C1 segment of cervical spinal cord (tissue), 14 donors: ENCODE measurements at regions not wholly inside any gene's neighbourhood (a gene's known extent, or its start where the extent isn't known, plus 50 kb on each side); places are given as distances from the start of the nearest gene placed in this dataset.

Experiments
- DNase-seq, 14 donors: peaks; one replicate each; lab custom pipeline; 2025; lab: John Stamatoyannopoulos, UW

DNA sequence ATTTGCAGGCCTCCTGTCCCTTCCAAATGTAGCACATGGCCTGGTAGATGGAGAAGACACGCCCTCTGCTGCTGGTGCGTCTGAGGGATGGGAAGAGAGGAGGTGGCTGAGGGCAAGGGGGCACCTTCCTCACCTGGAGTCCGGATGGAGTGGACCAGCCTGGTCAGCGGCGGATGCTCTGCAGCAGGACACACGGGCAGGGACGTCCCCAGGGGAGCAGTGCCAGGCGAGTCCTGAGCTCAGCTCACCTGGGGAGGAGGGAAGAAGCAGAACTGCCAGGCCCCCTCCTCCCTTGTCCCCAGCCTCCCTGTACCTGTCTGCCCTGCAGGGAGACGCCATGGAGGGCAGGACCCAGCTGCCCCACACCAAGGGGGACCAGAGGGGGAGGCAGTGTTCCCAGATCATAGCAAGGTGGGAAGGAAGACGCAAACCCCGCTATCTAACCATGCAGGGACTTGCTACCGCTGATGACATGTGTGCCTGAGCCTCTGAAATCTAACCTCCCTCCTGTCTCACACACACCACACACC, 1495.9 kb downstream of the BRD1 start:
- no peak for DNase-seq

DNA sequence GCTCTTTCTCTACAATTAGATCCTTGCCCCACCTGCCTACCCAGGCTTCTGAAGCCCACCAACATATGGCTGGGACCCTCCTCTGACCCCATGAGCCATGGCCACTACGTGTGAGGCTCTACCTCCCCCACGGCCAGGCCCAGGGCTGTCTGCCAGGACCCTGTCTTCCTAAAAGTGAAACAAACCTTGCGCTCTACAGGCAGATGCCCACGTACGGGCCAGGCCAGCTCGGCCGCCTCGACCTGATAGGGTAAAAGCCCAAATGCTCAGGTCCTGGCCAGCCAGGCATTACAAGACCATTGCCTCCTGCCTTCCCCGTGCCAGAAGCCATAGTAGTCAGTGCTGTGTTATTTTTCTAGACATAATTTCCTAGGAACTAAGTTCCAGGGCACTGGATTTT, 1496.4 kb downstream of the BRD1 start:
- no peak for DNase-seq

DNA sequence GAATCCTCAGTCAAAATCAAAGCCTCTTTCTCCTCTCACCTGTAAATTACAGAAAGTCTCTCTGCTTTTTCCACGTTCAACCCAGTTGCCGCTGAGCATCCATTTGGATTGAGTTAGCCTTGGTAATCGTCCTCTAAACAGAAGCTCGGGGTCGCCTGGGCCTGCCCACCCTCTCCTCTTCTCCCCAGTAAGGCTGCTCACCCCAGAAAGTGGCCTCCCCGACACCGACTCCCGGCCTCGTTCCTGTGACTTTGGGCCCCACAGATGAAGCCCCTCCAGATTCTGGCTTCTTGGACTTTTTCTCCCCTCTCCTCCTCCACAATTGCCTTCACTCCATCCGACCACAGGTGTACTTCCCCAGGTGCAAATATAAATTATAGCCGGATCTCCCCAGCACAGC, 1500.0 kb downstream of the BRD1 start:
- no peak for DNase-seq

DNA sequence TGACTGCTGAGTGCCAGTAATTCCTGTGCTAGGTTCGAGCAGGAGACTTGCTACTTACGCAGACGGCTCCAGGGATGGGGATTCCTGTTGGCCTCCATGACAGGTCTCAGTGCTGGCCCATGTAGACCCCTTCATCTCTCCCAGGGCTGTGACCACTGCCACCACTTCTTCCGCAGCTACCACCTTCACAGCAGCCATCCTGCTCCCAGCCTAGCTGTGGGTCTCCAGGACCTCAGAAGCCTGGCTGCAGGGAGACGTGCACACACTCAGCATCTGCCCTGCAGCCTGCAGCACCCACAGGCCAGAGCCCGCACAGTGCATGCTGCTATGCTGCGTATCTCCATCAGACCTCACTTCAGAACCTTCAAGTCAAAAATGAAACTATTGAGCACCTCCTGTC, 1503.9 kb downstream of the BRD1 start:
- DNase-seq = no peak

DNA sequence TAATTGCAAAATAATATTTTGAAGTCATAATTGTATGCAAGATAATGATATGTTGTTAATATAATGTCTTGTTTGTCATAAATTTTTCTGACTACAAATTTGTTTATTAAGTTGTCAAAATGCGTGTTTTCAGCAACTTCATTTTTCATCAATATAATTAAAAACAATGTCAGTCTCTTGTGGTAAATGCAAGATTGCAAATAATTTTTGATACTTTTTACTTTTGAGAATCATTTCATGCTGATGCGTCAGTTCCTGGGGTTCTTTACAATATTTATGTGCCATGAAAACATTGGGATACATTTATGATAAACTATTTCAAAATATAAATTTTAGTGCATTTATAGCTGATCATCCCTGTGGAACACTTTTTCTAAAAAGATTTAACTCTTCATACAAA, 1504.8 kb downstream of the BRD1 start:
- DNase-seq = no peak

DNA sequence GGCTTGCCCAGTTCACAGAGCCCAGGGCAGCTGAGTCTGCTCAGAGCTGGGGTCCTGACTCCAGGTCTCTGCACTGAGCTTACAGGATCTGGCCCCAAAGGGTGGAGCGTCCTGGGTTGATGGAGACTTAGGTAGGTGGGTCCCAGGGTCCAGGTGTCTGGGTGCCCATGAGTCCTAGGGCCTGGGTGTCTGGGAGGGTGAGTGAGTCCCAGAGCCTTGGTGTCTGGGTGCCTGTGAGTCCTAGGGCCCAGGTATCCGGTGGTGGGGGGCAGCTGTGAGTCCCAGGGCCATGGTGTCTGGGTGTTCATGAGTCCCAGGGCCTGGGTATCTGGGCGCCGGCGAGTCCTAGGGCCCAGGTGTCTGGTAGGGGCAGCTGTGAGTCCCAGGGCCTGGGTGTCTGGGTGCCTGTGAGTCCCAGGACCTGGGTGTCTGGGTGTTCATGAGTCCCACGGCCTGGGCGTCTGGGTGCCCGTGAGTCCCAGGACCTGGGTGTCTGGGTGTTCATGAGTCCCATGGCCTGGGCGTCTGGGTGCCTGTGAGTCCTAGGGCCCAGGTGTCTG, 1505.6 kb downstream of the BRD1 start:
- DNase-seq = no peak

DNA sequence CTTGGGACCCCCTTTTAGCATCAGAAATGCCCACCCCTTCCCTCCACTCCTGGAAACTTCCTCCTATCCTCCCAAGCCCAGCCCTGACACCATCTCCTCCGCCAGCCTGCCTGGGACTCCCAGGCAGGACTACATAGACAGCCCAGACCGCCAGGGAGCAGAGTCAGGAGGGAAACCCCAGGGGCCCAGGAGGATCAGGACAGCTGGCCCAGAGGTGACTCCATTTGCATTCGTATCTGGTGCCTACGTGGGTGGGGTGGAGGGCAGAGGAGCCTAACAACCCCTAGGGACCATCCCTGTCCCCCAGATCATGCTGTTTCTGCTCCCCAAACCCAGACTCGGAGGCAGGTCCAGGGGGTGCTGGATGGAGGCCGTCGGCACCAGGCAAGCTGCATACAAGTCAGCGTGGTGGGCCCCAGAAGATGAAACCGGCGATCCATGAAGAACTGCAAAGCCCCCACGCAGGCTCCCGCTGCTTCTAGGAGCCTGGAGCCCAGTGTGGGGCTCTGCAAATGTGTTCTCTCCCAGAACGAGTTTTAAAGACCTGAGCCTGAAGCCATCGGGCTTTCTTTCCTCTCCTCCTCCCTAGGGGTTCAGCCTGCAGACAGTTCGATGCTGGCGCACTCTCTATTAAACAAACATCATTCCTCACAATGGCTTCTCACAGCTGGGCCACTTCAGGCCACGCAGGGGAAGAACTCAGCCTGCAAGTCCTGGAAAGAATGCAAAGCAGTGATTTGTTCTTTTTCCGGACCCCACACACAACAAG, 1506.8 kb downstream of the BRD1 start:
- DNase-seq = no peak

DNA sequence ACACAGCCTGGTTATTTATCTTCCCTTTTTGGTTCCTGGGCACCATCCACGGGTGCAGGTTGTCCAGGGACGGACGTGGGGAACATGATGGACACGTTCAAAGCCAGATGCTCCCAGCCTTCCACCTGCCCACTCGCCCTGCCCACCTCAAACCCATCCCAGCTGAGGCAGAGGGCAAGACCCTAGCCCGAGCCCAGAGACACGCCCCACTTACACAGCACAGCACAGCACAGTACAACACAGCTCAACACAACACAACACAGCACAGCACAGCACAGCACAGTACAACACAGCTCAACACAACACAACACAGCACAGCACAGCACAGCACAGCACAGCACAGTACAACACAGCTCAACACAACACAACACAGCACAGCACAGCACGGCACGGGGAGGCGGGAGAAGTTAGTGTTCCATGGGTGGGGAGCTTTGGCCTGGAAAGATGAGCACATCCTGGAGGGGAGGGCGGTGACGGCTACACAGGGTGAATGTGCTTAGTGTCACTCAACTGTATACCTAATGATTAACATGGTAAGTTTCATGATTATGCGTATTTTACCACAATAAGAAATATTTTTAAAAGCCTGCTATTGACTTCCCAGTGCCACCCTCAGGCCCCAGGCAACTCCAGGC, 1507.5 kb downstream of the BRD1 start:
- DNase-seq = no peak

DNA sequence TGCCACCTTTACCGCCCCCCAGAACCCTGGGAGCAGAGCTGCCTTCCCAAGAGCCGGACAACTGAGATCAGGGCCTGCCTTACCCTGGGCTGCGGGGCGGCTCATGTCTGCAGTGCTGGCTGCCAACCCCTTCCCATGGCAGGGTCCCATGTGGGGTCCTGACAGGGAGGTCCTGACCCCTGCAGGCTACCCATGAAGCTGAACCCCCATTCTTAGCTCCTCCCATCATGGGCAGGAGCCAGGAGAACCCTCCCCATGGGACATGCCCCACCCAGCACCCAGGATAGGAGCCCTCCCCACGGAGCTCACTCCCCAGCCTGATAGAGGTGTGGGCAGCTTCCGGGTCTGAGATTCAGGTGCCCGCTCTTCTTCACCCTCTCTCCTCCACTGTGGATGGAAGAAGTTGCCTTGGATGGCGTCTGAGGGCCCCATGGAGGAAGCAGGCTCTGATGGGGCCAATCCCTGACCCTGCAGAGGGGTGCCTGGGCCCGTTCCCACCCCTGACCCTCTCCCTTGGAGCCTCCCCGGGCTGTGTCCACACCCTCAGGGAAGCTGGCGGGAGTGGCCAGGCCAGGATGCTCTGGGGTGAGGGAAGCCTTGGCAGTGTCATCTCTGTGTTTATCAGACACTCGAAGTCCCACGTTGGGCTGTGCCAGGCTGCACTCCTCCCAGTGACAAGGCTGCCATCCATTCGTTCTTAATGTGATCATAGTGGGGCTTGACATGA, 1508.2 kb downstream of the BRD1 start:
- DNase-seq = no peak

DNA sequence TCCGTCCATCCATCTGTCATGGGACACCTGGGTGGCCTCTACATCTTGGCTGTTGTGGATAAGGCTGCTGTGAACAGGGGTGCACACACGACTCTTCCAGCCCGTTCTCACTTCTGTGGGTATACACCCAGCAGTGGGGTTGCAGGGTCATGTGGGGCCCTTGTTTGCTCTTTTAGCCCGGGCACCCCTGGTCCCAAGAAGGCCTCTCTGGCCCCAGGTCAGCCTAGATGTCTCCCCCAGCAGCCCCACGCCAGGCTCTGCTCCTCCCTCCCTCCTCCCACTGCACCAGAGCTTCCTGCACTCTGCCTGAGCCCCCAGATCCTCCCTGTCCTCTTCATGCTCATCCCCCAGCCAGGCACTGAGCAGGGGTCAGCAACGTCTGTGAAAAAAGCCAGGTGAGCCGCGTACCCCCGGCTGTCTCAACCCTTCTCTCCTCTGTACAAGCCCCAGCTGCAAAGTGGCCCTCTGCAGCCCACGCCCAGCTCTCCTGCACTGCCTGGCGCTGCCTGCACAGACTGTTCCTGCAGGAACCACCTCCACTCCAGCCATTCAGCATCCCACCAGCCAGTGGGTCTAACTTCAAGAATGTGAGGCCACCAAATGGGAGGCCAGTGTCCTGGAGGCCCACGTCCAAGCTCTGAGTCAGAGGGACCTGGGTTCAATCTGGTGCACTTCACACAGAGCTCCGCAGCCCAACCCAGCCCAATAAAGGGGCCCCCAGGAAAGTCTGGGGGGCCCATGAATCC, 1508.9 kb downstream of the BRD1 start:
- no peak for DNase-seq

DNA sequence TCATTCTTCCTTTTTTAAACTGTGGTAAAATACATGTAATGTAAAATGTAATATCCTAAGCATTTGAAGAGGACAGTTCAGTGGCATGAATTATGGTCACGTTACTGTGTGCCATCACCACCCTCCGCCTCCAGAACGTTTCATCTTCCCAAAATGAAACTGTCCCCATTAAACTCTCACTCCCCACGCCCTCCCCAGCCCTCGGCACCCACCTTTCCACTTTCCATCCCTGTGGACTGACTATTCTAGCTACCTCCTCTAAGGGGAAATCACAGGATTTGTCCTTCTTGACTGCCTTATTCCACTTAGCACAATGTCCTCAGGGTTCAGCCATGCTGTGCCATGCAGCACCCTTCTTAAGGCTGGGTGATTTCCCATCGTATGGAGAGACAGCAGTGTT, 1509.5 kb downstream of the BRD1 start:
- no peak for DNase-seq

DNA sequence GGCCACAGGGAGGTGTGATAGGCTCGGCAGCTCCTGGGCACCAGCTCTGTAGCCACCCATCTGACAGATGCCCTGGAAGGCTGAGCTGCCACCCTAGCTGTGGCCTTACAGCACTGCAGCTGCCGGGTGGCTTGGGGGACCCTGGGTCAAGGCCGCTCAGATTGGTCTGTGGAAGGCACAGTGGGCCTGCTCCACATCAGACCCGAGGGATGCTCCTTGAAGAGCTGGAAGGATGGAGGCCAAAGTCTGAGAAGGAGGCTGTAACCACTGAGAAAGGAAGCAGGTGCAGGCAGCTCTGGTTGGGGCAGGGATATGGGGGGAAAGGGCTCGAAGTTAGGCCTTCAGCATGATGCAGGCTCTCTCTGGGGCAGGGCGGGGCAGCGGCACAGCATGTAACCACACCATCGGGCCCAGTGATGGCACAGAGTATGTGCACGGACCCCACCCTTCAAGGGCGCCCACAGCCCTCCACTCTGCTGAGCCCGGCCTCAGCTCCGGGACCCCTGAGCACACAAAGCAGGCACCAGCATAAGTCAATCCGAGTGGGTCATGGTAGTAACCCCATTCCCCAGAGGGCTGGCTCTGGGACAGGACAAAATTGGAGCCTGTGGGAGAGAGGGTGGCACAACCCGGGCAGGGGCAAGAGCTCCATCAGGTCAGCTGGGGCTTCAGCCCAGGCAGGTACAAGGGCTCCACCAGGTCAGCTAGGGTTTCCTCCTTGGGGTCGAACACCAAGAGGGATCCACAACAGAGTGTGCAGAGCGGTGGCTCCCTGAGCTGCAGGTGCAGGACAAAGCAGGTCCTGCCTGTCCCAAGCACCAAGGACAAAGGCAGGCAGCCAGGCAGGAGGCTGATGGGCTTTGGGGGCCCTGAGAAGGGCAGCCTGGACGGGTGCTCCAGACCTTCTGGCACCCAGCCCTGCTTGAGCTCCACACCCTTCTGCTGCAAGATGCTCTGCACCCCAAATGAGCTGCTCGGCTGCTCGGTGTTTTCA, 1511.1 kb downstream of the BRD1 start:
- no peak for DNase-seq

DNA sequence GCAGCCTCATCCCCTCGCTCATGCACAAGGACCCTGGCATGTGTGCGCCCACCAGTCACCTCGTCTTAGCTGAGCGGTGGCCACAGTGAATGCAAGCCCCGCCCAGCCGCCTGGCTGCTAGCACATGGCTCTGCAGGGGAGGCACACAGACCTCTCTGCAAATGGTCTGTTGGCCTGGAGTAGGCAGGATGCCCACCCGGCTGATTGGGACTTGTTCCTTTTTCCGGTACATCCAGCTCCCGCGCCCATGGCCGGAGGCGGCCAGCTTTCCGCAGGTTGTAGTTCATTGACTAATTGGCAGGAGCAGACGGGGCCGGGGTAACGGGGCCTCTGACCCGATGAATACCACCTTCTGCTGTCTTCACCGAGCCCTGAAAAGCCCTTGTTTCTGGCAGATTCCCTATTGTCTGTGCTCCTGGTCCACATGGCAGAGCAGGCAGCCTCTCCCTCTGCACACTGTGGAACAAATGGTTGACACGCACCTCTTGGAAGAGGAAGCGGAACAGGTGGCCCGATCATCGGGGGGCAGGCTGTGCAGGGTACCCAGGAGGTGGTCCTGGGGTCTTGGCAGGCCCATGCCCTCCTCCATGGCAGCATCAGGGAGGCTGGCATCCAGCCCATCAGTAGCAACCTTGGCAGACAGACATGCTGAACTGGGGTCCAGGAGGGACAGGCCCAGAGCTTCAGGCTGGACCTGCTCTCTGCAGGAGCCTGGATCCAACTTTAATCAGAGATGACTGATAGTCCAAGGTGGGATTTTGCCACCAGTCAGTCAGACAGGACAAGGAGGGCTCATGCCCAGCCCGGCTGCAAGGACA, 1512.0 kb downstream of the BRD1 start:
- peak in 5 of 14 donors; percentile 20 to 99 (median 50) for DNase-seq

DNA sequence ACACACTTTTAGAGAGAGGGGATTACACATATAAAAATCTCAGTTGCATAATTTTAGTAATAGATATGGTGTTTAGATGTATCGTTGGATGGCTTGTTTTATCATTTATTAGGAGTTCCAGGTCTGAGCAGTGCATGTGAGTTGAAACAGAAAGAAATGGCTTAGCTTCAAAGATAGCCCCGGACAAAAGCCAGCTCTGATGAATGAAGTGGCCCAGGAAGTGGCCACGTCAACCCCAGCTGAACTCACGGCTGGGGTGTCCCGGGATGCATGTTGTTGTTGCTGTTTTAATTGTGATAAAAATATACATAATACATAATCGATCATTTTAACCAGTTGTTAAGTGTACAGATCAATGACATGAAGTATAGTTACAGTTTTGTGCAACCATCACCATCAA, 1513.6 kb downstream of the BRD1 start:
- no peak for DNase-seq

DNA sequence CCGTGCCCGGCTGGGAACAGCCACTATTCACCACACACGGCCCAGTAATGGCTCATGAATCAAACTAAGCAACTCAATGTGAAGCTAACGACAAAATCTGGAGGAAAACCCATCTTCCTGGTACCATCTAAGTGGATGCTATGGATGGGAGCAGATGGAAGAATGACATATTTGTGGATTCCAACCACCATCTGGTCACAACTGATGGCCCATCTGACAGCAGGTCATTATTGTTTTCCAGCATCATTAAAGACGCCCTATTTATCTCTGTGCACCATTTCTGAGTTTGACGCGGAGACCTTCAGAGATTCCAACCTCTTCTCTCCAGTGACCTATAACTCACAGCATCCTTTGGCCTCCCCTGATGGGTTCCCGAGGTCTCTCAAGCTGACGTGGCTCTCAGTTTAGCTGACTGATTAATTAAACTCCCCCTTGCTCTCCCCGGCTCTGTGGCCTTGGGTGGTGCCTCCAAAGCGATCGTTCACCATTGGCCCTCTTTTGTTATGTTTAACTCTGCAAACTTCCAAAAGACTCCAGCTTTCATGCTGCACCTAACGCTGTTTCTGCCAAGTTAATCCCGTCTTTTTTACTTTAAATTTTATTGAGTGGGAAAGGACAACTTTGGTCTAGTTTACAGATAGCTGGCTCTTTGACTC, 1514.4 kb downstream of the BRD1 start:
- DNase-seq = peak in 1 of 14 donors; percentile 69

DNA sequence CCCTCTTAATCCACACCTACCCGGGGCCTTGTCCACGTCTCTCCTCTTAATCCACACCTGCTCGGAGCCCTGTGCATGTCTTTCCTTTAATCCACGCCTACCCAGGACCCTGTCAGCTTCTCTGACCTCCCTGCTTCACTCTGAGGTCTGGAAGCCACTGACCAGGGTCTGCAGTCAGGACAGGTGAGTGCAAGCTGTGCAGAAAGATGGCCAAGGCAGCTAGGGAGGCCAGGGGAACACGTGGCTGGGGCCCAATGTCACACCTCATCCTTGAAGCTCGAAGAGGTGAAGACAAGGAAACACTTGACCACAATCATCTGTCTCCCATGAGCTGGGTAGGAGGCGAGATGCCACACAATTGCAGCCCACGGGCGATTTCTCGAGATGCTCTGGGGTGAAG, 1516.9 kb downstream of the BRD1 start:
- no peak for DNase-seq

DNA sequence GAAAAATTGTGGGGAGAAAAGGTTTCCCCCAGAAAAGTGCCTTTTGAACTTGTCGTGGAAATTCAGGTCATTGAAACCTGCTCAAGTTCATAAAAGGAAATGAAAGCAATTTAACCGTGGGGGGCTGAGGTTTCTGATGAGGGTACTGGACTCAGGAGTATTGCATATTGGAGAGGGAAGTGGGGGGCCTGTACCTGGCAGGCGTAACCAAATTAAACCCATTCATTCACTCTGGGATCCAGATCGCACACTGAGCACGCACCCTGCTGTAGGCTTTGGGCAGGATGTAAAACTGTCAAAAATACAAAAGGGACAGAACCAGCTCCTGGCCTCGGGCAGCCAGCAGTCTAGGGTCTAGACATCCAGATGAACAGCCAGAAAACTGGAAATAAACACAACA, 1517.4 kb downstream of the BRD1 start:
- no peak for DNase-seq

DNA sequence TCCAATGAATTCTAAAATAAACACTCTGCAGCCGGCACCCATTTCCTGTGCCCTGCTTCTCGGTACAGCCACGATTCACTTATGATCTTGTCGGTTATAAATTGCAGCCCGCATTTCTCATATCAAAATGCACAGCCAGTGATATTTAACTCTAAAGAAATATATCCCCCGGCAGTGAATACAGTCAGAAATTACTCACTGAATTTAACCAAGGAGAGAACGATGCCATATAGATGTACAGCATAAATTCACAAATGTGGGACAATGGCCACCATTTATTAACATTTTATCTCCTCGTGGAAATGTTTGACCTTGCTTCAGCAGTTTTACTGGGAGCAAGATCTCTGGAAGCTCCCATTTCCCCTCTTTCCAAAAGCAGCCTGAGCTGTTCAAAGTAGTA, 1517.8 kb downstream of the BRD1 start:
- DNase-seq = no peak
